Skin of body (tissue), 2 donors: ENCODE measurements at regions not wholly inside any gene's neighbourhood (a gene's known extent, or its start where the extent isn't known, plus 50 kb on each side); places are given as distances from the start of the nearest gene placed in this dataset. TPM values are rescaled to one million over a fixed set of nuclear protein-coding genes. Genes with fewer than 3 reads are reported as not detected.

Source experiments
- DNase-seq: peaks from one replicate; lab custom pipeline; 2025; lab: John Stamatoyannopoulos, UW
- small RNA-seq: library from RNA; depleted of rRNA; stranded (forward); fragments of <200 nt; gene quantifications from one replicate; pipeline ENCODE3, GENCODE V24; 2014; ENCODE audit warnings: low replicate concordance

- DNase-seq, result no peak
Measured at GRCh38 chr10:125219776-125220175, 59.4 kb upstream of the CTBP2 start.

- no peak for DNase-seq
Measured at GRCh38 chr10:125218967-125219366, 58.6 kb upstream of the CTBP2 start.

- DNase-seq, result no peak
Measured at GRCh38 chr10:125217990-125218675, 57.8 kb upstream of the CTBP2 start.

- no peak for DNase-seq
Measured at GRCh38 chr10:125216861-125217260, 56.5 kb upstream of the CTBP2 start.

GRCh38 chr10:125216309-125216708, 55.9 kb upstream of the CTBP2 start:
- DNase-seq, result no peak

- DNase-seq, result no peak
Measured at GRCh38 chr10:125214283-125214570, 53.9 kb upstream of the CTBP2 start.

GRCh38 chr10:125213541-125214282, 53.3 kb upstream of the CTBP2 start:
- no peak for DNase-seq

GRCh38 chr10:125212150-125212809, 51.9 kb upstream of the CTBP2 start:
- DNase-seq, result no peak

Small RNA genes lying in the stretch of these regions (small RNA-seq; reads per million reads assigned to genes)
- gene RPS27P18, result not detected
